ENCODE measurements at regions not wholly inside any gene's neighbourhood (a gene's known extent, or its start where the extent isn't known, plus 50 kb on each side); places are given as distances from the start of the nearest gene placed in this dataset.

DNA sequence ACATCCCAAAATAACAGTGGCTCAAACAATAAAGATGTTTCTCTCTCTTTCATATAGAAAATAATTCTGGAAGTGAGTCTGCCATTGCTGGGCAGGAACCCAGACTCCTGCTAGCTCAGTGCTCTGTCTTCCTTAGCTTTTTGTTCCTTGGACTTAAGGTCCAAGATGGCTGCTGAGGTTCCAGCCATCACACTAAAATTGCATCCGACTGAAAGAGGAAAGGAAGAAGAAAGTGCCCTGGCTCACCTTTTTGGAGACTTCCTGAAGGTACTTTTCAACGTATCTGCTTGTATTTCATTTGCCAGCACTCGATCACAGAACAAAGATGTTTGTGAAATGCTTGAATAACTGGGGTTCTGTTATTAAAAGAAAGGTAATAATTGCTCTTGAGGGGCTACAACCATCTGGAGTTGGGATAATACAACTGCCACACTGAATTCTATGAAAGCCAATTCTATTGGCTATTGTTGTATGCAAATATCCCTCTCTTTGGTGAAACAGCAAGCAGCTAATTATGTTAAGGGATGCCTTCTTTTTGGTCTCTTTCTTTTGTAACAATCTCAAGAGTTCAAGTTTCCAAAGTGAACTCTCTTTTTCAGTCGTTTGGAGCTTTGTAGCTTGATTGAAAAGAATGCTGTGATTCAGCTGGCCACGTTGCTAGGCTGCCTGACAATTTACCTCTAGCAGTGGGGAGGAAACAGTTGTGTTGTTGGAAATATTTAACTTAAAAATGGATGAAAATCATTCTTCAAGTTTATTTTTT lies 83.9 kb downstream of the BAMBI start:
- Histone ChIP-seq H3K9me3 (no peaks in the 10 kb centered on the region), H3K4me3 (no peak overlapping the region), H3K27ac (no peak overlapping the region), H3K36me3 (no peaks in the 10 kb centered on the region), H3K4me1 (no peaks in the 10 kb centered on the region), H3K27me3 (no peaks in the 10 kb centered on the region)
- no peak for TF ChIP-seq POLR2A (IDR thresholded peaks at IDR 0.05)
- TF ChIP-seq, protein P1, sequence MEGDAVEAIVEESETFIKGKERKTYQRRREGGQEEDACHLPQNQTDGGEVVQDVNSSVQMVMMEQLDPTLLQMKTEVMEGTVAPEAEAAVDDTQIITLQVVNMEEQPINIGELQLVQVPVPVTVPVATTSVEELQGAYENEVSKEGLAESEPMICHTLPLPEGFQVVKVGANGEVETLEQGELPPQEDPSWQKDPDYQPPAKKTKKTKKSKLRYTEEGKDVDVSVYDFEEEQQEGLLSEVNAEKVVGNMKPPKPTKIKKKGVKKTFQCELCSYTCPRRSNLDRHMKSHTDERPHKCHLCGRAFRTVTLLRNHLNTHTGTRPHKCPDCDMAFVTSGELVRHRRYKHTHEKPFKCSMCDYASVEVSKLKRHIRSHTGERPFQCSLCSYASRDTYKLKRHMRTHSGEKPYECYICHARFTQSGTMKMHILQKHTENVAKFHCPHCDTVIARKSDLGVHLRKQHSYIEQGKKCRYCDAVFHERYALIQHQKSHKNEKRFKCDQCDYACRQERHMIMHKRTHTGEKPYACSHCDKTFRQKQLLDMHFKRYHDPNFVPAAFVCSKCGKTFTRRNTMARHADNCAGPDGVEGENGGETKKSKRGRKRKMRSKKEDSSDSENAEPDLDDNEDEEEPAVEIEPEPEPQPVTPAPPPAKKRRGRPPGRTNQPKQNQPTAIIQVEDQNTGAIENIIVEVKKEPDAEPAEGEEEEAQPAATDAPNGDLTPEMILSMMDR (IDR thresholded peaks at IDR 0.05) = no peak
- DNase-seq (no peak), ATAC-seq (no peak)
- intact Hi-C loops (cut with DNase I) = no loop called here
- WGBS, 4 donors = 70 to 74% (median 72%) methylated on average over 5 of the region's 5 CpGs

DNA sequence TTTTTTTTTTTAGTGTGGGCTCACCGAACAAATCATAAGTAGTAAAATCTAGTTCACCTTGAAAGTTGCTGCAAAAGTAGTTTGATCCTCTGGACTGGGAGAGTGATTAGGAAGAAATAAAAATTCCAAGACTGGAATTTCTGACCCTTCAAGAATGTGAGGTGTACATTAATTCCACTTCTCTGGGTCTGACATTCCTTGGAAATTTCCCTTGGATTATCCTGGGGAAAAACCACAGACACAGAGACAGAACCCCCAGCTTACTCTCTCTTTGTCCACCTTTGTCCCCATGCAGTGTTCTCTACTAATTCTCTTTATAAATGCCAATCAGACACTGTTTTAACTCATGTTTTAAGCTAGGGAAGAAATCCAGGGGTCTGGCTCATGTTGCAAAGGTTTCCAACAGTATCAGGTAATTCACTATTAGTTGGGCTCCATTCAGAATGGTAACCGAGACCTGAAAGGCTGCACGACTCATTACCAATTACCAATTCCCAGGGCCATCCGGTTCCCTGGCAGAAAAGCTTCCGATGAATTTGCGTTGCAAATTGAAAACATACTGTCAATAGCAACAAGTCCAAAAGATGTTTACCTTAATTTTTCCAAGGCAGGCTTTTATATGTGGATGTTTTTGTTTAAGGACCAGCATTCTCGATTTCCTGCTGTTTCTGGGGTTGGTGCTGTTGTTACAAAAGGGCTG lies 86.3 kb downstream of the BAMBI start:
- Histone ChIP-seq H3K27ac (no peak overlapping the region), H3K9me3 (no peaks in the 10 kb centered on the region), H3K4me3 (no peak overlapping the region), H3K36me3 (no peaks in the 10 kb centered on the region), H3K27me3 (no peaks in the 10 kb centered on the region), H3K4me1 (no peaks in the 10 kb centered on the region)
- DNase-seq (no peak), ATAC-seq (no peak)
- intact Hi-C loops (cut with DNase I) = no loop called here
- 77 to 81% (median 80%) methylated on average over 7 of the region's 7 CpGs for WGBS, 4 donors
- no peak for TF ChIP-seq POLR2A (IDR thresholded peaks at IDR 0.05)
- TF ChIP-seq, protein P1 (IDR thresholded peaks at IDR 0.05) = no peak

DNA sequence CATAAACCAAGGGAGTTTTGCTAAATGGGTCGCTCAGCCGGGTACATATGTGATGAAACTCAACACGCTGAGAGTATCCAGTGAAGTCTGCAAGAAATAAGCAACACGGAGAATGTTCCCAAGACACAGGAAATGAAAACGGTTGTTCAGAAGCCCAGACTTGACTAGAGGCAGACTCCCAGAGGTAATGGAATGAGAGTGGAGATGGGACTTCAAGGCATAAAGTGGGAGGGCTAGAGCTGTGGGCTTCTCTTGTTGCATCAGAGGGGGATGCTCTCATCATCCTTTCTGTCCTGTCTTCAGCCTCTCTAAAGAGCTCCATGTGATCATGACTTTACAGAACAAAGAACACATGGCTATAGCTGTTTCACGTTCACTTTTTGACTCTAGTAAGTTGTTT lies 88.3 kb downstream of the BAMBI start:
- H3K4me1 ChIP-seq = no peaks in the 10 kb centered on the region
- H3K9me3 ChIP-seq = no peaks in the 10 kb centered on the region
- H3K27me3 ChIP-seq = no peaks in the 10 kb centered on the region
- ATAC-seq (no peak), DNase-seq (no peak)
- no peaks in the 10 kb centered on the region for H3K36me3 ChIP-seq
- no peak overlapping the region for H3K27ac ChIP-seq
- 44 to 70% (median 65%) methylated on average over 6 of the region's 6 CpGs for WGBS, 4 donors
- no peak for TF ChIP-seq POLR2A (IDR thresholded peaks at IDR 0.05)
- TF ChIP-seq, protein P1 (IDR thresholded peaks at IDR 0.05) = no peak
- intact Hi-C loops (cut with DNase I) = no loop called here
- H3K4me3 ChIP-seq = no peak overlapping the region

DNA sequence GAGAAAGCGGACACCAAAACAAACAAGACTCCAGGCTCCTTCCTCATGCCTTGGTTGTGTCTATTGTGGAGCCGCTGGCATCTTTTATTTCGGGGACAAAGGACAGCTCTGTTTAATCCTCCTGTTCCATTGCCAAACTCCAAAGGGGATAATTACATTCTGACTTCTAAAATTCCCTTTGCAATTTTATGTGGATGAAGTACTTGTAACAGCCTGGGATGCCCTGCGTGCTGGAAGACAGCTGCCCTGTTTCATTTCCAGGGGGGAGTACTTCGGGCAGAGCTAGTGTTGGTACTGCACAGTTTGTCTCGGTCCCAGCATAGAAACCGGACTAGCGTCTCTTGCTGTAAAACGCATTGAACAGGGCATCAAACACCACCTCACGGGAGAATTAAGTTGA lies 90.9 kb downstream of the BAMBI start:
- no peaks in the 10 kb centered on the region for H3K36me3 ChIP-seq
- DNase-seq (no peak), ATAC-seq (no peak)
- TF ChIP-seq, protein P1 (IDR thresholded peaks at IDR 0.05) = no peak
- TF ChIP-seq POLR2A (IDR thresholded peaks at IDR 0.05) = no peak
- 89 to 92% (median 91%) methylated on average over 10 of the region's 10 CpGs for WGBS, 4 donors
- no peaks in the 10 kb centered on the region for H3K4me1 ChIP-seq
- H3K27ac ChIP-seq = no peak overlapping the region
- intact Hi-C loops (cut with DNase I) = no loop called here
- no peaks in the 10 kb centered on the region for H3K9me3 ChIP-seq
- H3K27me3 ChIP-seq = no peaks in the 10 kb centered on the region
- H3K4me3 ChIP-seq = no peak overlapping the region

Data from heart left ventricle (tissue), 16 donors.